ENCODE measurements at regions not wholly inside any gene's neighbourhood (a gene's known extent, or its start where the extent isn't known, plus 50 kb on each side); places are given as distances from the start of the nearest gene placed in this dataset.

- TF ChIP-seq CTCF (conservative IDR thresholded peaks at IDR 0.05 in 1 of 2, IDR thresholded peaks at IDR 0.05 in 1 of 2; ENCODE audit: extremely low read depth in 1 of 2, insufficient read depth in 1 of 2, low read depth in 1 of 2, low read length in 2 of 2), result no peak
- TF ChIP-seq EZH2 (IDR thresholded peaks at IDR 0.05; ENCODE audit: borderline replicate concordance, low read length), result no peak
These were observed 343.1 kb downstream of the BRINP1 start for GRCh38 chr9:119026120-119026519.
